ENCODE measurements at regions not wholly inside any gene's neighbourhood (a gene's known extent, or its start where the extent isn't known, plus 50 kb on each side); places are given as distances from the start of the nearest gene placed in this dataset.

- ATAC-seq (no peak), DNase-seq (ENCODE audit: low read depth, low spot score) (no peak), FAIRE-seq (no peak)
- intact Hi-C loops (cut with micrococcal nuclease; ENCODE audit: unreplicated experiment), result no loop called here
- H3K4me2 ChIP-seq (ENCODE audit: control insufficient read depth, insufficient read depth), result no peak overlapping the region
- ChIA-PET CTCF (no interaction called here), SMC1A (ENCODE audit: uncharacterized antibody, unreplicated experiment) (no interaction called here), POLR2A (no interaction called here), RAD21 (ENCODE audit: unreplicated experiment) (no interaction called here)
- no peaks in the 10 kb centered on the region for H3K36me3 ChIP-seq (ENCODE audit: control insufficient read depth in 2 of 2, insufficient read depth in 2 of 2, low read length in 1 of 2)
- H4K20me1 ChIP-seq (ENCODE audit: control insufficient read depth, insufficient read depth), result no peaks in the 10 kb centered on the region
- no peak overlapping the region for H3K27ac ChIP-seq (ENCODE audit: control insufficient read depth, insufficient read depth)
- H3K9me3 ChIP-seq (replicated peaks; ENCODE audit: control insufficient read depth, insufficient read depth, low read length), result no peaks in the 10 kb centered on the region
- in situ Hi-C loops (cut with MboI), result no loop called here
- H3K4me3 ChIP-seq, result no peak overlapping the region
- no peak overlapping the region for H3K9ac ChIP-seq (ENCODE audit: control insufficient read depth, insufficient read depth, low read length)
- no peaks in the 10 kb centered on the region for H3K79me2 ChIP-seq (ENCODE audit: control insufficient read depth, insufficient read depth, low read length)
- H3K4me1 ChIP-seq (ENCODE audit: control insufficient read depth, insufficient read depth, low read length), result no peaks in the 10 kb centered on the region
- no peak overlapping the region for H2AFZ ChIP-seq (ENCODE audit: control insufficient read depth, low read depth, low read length)
- BruUV-seq (replicated peaks), result no TSS peak
- 4% methylated on average over 1 of the region's 1 CpG for WGBS (ENCODE audit: insufficient coverage, insufficient replicate concordance, low lambda C conversion rate, missing lambda C conversion rate)
- H3K27me3 ChIP-seq (replicated peaks in 1 of 2; ENCODE audit: control insufficient read depth in 2 of 2, insufficient read depth in 2 of 2, low read length in 1 of 2), result no peaks in the 10 kb centered on the region
- TF ChIP-seq STAT1 (conservative IDR thresholded peaks at IDR 0.05) (no peak), IKZF1 (conservative IDR thresholded peaks at IDR 0.05) (no peak), ETV6 (conservative IDR thresholded peaks at IDR 0.05 in 1 of 2, IDR thresholded peaks at IDR 0.05 in 1 of 2; ENCODE audit: borderline replicate concordance in 1 of 2, low read depth in 1 of 2) (no peak), NRF1 (conservative IDR thresholded peaks at IDR 0.05; ENCODE audit: low read depth, low read length) (no peak), MEF2B (IDR thresholded peaks at IDR 0.05; ENCODE audit: partially characterized antibody, poor library complexity, severe bottlenecking) (no peak), CHD1 (IDR thresholded peaks at IDR 0.05; ENCODE audit: low read depth, low read length) (no peak), BCLAF1 (IDR thresholded peaks at IDR 0.05) (no peak), TCF3 (IDR thresholded peaks at IDR 0.05; ENCODE audit: borderline replicate concordance, insufficient read depth, low read depth, low read length) (no peak)
These were observed 469.5 kb downstream of the MAN2A1 start for GRCh38 chr5:110159202-110159601.

All from GM12878 (cell line).